KOPT-K1 (cell line): ENCODE measurements at regions not wholly inside any gene's neighbourhood (a gene's known extent, or its start where the extent isn't known, plus 50 kb on each side); places are given as distances from the start of the nearest gene placed in this dataset.
"Not testable (repeated sequence)": the region's sequence is repeated elsewhere in the genome, so short reads cannot be mapped to it uniquely, and the experiment has no call there.

Experiments used
- H3K27ac ChIP-seq: fragments of 200-600 bp; sonication (generic); 2 replicates; pipeline ENCODE4 v1.5.1; 2016; ENCODE audit warnings: antibody characterized with exemption, mild to moderate bottlenecking, low read depth, low read length; ENCODE audit not compliant: poor library complexity, severe bottlenecking
- H3K36me3 ChIP-seq: fragments of 200-600 bp; sonication (generic); 2 replicates; pipeline ENCODE4 v1.5.1; 2017; ENCODE audit warnings: antibody characterized with exemption, mild to moderate bottlenecking, low read length, moderate library complexity; ENCODE audit not compliant: insufficient read depth
- H3K9me3 ChIP-seq: fragments of 200-600 bp; sonication (generic); 2 replicates; pipeline ENCODE4 v1.5.1; 2017; ENCODE audit warnings: antibody characterized with exemption, low read length, mild to moderate bottlenecking; ENCODE audit not compliant: insufficient read depth, poor library complexity, severe bottlenecking

- no peaks in the 10 kb centered on the region for H3K9me3 ChIP-seq
Measured at GRCh38 chr6:43885399-43886066, 115.5 kb downstream of the VEGFA start.

GRCh38 chr6:43884652-43885022 is 114.6 kb downstream of the VEGFA start:
- Histone ChIP-seq H3K9me3 (no peaks in the 10 kb centered on the region), H3K27ac (no peak overlapping the region), H3K36me3 (no peaks in the 10 kb centered on the region)

More at GRCh38 chr6:43885399-43886066, 115.5 kb downstream of the VEGFA start:
- H3K36me3 ChIP-seq, result no peaks in the 10 kb centered on the region
- H3K27ac ChIP-seq, result no peak overlapping the region

GRCh38 chr6:43883847-43884651 is 114.0 kb downstream of the VEGFA start:
- no peaks in the 10 kb centered on the region for H3K36me3 ChIP-seq
- H3K27ac ChIP-seq, result no peak overlapping the region

GRCh38 chr6:43882690-43883448 is 112.9 kb downstream of the VEGFA start:
- H3K9me3 ChIP-seq, H3K27ac ChIP-seq, H3K36me3 ChIP-seq: not testable (repeated sequence)

More at GRCh38 chr6:43883847-43884651, 114.0 kb downstream of the VEGFA start:
- H3K9me3 ChIP-seq, result no peaks in the 10 kb centered on the region

GRCh38 chr6:43880236-43881137 is 110.5 kb downstream of the VEGFA start:
- H3K9me3 ChIP-seq, result no peaks in the 10 kb centered on the region
- H3K36me3 ChIP-seq, result no peaks in the 10 kb centered on the region
- no peak overlapping the region for H3K27ac ChIP-seq

- no peaks in the 10 kb centered on the region for H3K36me3 ChIP-seq
- no peaks in the 10 kb centered on the region for H3K9me3 ChIP-seq
- no peak overlapping the region for H3K27ac ChIP-seq
Measured at GRCh38 chr6:43879722-43880121, 109.7 kb downstream of the VEGFA start.

- Histone ChIP-seq H3K27ac (no peak overlapping the region), H3K9me3 (no peaks in the 10 kb centered on the region), H3K36me3 (no peaks in the 10 kb centered on the region)
Measured at GRCh38 chr6:43878823-43879495, 108.9 kb downstream of the VEGFA start.

GRCh38 chr6:43878127-43878634 is 108.2 kb downstream of the VEGFA start:
- Histone ChIP-seq H3K9me3 (no peaks in the 10 kb centered on the region), H3K27ac (no peak overlapping the region), H3K36me3 (no peaks in the 10 kb centered on the region)

- no peaks in the 10 kb centered on the region for H3K36me3 ChIP-seq
- no peak overlapping the region for H3K27ac ChIP-seq
- H3K9me3 ChIP-seq, result no peaks in the 10 kb centered on the region
Measured at GRCh38 chr6:43877463-43878126, 107.6 kb downstream of the VEGFA start.

- no peaks in the 10 kb centered on the region for H3K36me3 ChIP-seq
- H3K27ac ChIP-seq, result no peak overlapping the region
Measured at GRCh38 chr6:43877036-43877435, 107.0 kb downstream of the VEGFA start.

GRCh38 chr6:43876602-43877001 is 106.6 kb downstream of the VEGFA start:
- no peaks in the 10 kb centered on the region for H3K9me3 ChIP-seq
- no peaks in the 10 kb centered on the region for H3K36me3 ChIP-seq
- H3K27ac ChIP-seq, result no peak overlapping the region

More at GRCh38 chr6:43877036-43877435, 107.0 kb downstream of the VEGFA start:
- no peaks in the 10 kb centered on the region for H3K9me3 ChIP-seq

- Histone ChIP-seq H3K36me3 (no peaks in the 10 kb centered on the region), H3K9me3 (no peaks in the 10 kb centered on the region), H3K27ac (no peak overlapping the region)
Measured at GRCh38 chr6:43875849-43876572, 106.0 kb downstream of the VEGFA start.
